ENCODE measurements at regions not wholly inside any gene's neighbourhood (a gene's known extent, or its start where the extent isn't known, plus 50 kb on each side); places are given as distances from the start of the nearest gene placed in this dataset.
"Not testable (repeated sequence)": the region's sequence is repeated elsewhere in the genome, so short reads cannot be mapped to it uniquely, and the experiment has no call there.

- intact Hi-C loops (cut with micrococcal nuclease): no loop called here
These were observed 351.9 kb upstream of the ID2 start for GRCh38 chr2:8329660-8330622.

- intact Hi-C loops (cut with micrococcal nuclease): no loop called here
These were observed 350.8 kb upstream of the ID2 start for GRCh38 chr2:8331068-8331467.

- intact Hi-C loops (cut with micrococcal nuclease): no loop called here
These were observed 349.2 kb upstream of the ID2 start for GRCh38 chr2:8332646-8333045.

GRCh38 chr2:8333177-8333831, 348.6 kb upstream of the ID2 start:
- intact Hi-C loops (cut with micrococcal nuclease): no loop called here

GRCh38 chr2:8333832-8334187, 348.0 kb upstream of the ID2 start:
- intact Hi-C loops (cut with micrococcal nuclease): not testable (repeated sequence)

GRCh38 chr2:8334866-8335325, 347.0 kb upstream of the ID2 start:
- intact Hi-C loops (cut with micrococcal nuclease): no loop called here

- intact Hi-C loops (cut with micrococcal nuclease): loop anchor here (2.0 kb wide), 1 partner anchor 609 kb away; no protein-coding TSS in a partner anchor
These were observed 346.1 kb upstream of the ID2 start for GRCh38 chr2:8335801-8336200.

GRCh38 chr2:8337321-8337720, 344.5 kb upstream of the ID2 start:
- intact Hi-C loops (cut with micrococcal nuclease): loop anchor here (1.0 to 2.0 kb wide), 7 partner anchors 24 to 910 kb away; partner anchors contain the start of gene ID2

GRCh38 chr2:8342407-8342806, 339.4 kb upstream of the ID2 start:
- intact Hi-C loops (cut with micrococcal nuclease): no loop called here

- intact Hi-C loops (cut with micrococcal nuclease): no loop called here
These were observed 338.8 kb upstream of the ID2 start for GRCh38 chr2:8343031-8343430.

GRCh38 chr2:8344144-8345097, 337.4 kb upstream of the ID2 start:
- intact Hi-C loops (cut with micrococcal nuclease): no loop called here

GRCh38 chr2:8345200-8345599, 336.7 kb upstream of the ID2 start:
- intact Hi-C loops (cut with micrococcal nuclease): no loop called here

GRCh38 chr2:8346208-8346607, 335.6 kb upstream of the ID2 start:
- intact Hi-C loops (cut with micrococcal nuclease): loop anchor here (2.0 kb wide), 1 partner anchor 43 kb away; no protein-coding TSS in a partner anchor

GRCh38 chr2:8346706-8347430, 335.0 kb upstream of the ID2 start:
- intact Hi-C loops (cut with micrococcal nuclease): loop anchor here (2.0 kb wide), 1 partner anchor 44 kb away; no protein-coding TSS in a partner anchor

GRCh38 chr2:8348911-8349310, 332.9 kb upstream of the ID2 start:
- intact Hi-C loops (cut with micrococcal nuclease): not testable (repeated sequence)

- intact Hi-C loops (cut with micrococcal nuclease): no loop called here
These were observed 329.6 kb upstream of the ID2 start for GRCh38 chr2:8352296-8352695.

GRCh38 chr2:8352989-8353388, 328.9 kb upstream of the ID2 start:
- intact Hi-C loops (cut with micrococcal nuclease): no loop called here

- intact Hi-C loops (cut with micrococcal nuclease): no loop called here
These were observed 326.6 kb upstream of the ID2 start for GRCh38 chr2:8355102-8355859.

GRCh38 chr2:8357738-8358518, 323.9 kb upstream of the ID2 start:
- intact Hi-C loops (cut with micrococcal nuclease): no loop called here

Measured in T-helper 1 cell treated with Interleukin-12 subunit alpha and Interleukin-12 subunit beta and Interleukin-4 antibody, amounts not matched to agents 30 ng/mL and 1 ng/mL, for 36 hours (primary cell).